ENCODE measurements at regions not wholly inside any gene's neighbourhood (a gene's known extent, or its start where the extent isn't known, plus 50 kb on each side); places are given as distances from the start of the nearest gene placed in this dataset.

- Histone ChIP-seq H3K79me2 (replicated peaks; ENCODE audit: insufficient read depth, low read length) (no peaks in the 10 kb centered on the region), H3K9me3 (ENCODE audit: low read length) (no peaks in the 10 kb centered on the region), H3K9ac (ENCODE audit: low read length) (no peak overlapping the region), H4K20me1 (ENCODE audit: insufficient read depth) (no peaks in the 10 kb centered on the region), H3K27me3 (ENCODE audit: insufficient read depth, low read depth, low read length) (no peaks in the 10 kb centered on the region), H2AFZ (ENCODE audit: low read depth, low read length) (no peak overlapping the region), H3K4me2 (ENCODE audit: low read length) (no peak overlapping the region), H3K9me2 (ENCODE audit: insufficient read depth, low read length) (no peaks in the 10 kb centered on the region), H3K4me3 (ENCODE audit: low read length) (no peak overlapping the region), H3K27ac (ENCODE audit: low read length) (no peak overlapping the region), H3F3A (ENCODE audit: insufficient read depth, low read length, poor library complexity, severe bottlenecking) (no peaks in the 10 kb centered on the region), H3K36me3 (ENCODE audit: insufficient read depth, low read length) (no peaks in the 10 kb centered on the region)
- TF ChIP-seq POLR2AphosphoS5 (IDR thresholded peaks at IDR 0.05) (no peak), RAD21 (conservative IDR thresholded peaks at IDR 0.05) (no peak), CTCF (IDR thresholded peaks at IDR 0.05; ENCODE audit: poor library complexity, severe bottlenecking) (no peak), SMC3 (conservative IDR thresholded peaks at IDR 0.05; ENCODE audit: poor library complexity) (no peak), MXI1 (conservative IDR thresholded peaks at IDR 0.05; ENCODE audit: poor library complexity, severe bottlenecking) (no peak), REST (IDR thresholded peaks at IDR 0.05; ENCODE audit: borderline replicate concordance) (no peak), TAF1 (IDR thresholded peaks at IDR 0.05; ENCODE audit: low read depth) (no peak), EZH2 (IDR thresholded peaks at IDR 0.05; ENCODE audit: borderline replicate concordance, insufficient read depth, low read length, poor library complexity, severe bottlenecking) (no peak), EP300 (conservative IDR thresholded peaks at IDR 0.05; ENCODE audit: poor library complexity, severe bottlenecking) (no peak)
Measured at GRCh38 chr14:51386983-51387735, 147.1 kb downstream of the TMX1 start.

- Histone ChIP-seq H3K4me2 (ENCODE audit: low read length) (no peak overlapping the region), H2AFZ (ENCODE audit: low read depth, low read length) (no peak overlapping the region), H3K79me2 (replicated peaks; ENCODE audit: insufficient read depth, low read length) (no peaks in the 10 kb centered on the region), H3K9ac (ENCODE audit: low read length) (no peak overlapping the region), H3K9me2 (ENCODE audit: insufficient read depth, low read length) (no peaks in the 10 kb centered on the region), H4K20me1 (ENCODE audit: insufficient read depth) (no peaks in the 10 kb centered on the region), H3K4me3 (ENCODE audit: low read length) (no peak overlapping the region), H3K27ac (ENCODE audit: low read length) (no peak overlapping the region), H3K9me3 (ENCODE audit: low read length) (no peaks in the 10 kb centered on the region), H3K27me3 (ENCODE audit: insufficient read depth, low read depth, low read length) (no peaks in the 10 kb centered on the region), H3K36me3 (ENCODE audit: insufficient read depth, low read length) (no peaks in the 10 kb centered on the region), H3F3A (ENCODE audit: insufficient read depth, low read length, poor library complexity, severe bottlenecking) (no peaks in the 10 kb centered on the region)
- no peak for TF ChIP-seq RAD21 (conservative IDR thresholded peaks at IDR 0.05)
- TF ChIP-seq REST (IDR thresholded peaks at IDR 0.05; ENCODE audit: borderline replicate concordance), result no peak
- no peak for TF ChIP-seq EZH2 (IDR thresholded peaks at IDR 0.05; ENCODE audit: borderline replicate concordance, insufficient read depth, low read length, poor library complexity, severe bottlenecking)
- no peak for TF ChIP-seq POLR2AphosphoS5 (IDR thresholded peaks at IDR 0.05)
- TF ChIP-seq MXI1 (conservative IDR thresholded peaks at IDR 0.05; ENCODE audit: poor library complexity, severe bottlenecking), result no peak
- TF ChIP-seq TAF1 (IDR thresholded peaks at IDR 0.05; ENCODE audit: low read depth), result no peak
- TF ChIP-seq SMC3 (conservative IDR thresholded peaks at IDR 0.05; ENCODE audit: poor library complexity), result no peak
- TF ChIP-seq CTCF (IDR thresholded peaks at IDR 0.05; ENCODE audit: poor library complexity, severe bottlenecking), result no peak
- TF ChIP-seq EP300 (conservative IDR thresholded peaks at IDR 0.05; ENCODE audit: poor library complexity, severe bottlenecking), result no peak
Measured at GRCh38 chr14:51392416-51392815, 152.4 kb downstream of the TMX1 start.
